OCI-LY7 (cell line): ENCODE measurements at regions not wholly inside any gene's neighbourhood (a gene's known extent, or its start where the extent isn't known, plus 50 kb on each side); places are given as distances from the start of the nearest gene placed in this dataset.

Experiments
- BruUV-seq: library from RNA; stranded (reverse); fragments of 400-500 nt; replicated peaks from 2 replicates; lab custom pipeline; 2021; lab: Mats Ljungman, UMichigan
- CTCF ChIA-PET: fragments of 300-600 bp; sonication (Branson Sonifier 250); formaldehyde crosslinking; loops from one replicate; lab custom pipeline; 2022; ENCODE audit warnings: antibody characterized with exemption; ENCODE audit not compliant: unreplicated experiment; lab: Charles Lee
- POLR2A ChIA-PET: fragments of 300-600 bp; sonication (Branson Sonifier 250); formaldehyde crosslinking; loops from one replicate; lab custom pipeline; 2022; ENCODE audit warnings: antibody characterized with exemption; lab: Charles Lee
- DNase-seq: peaks from one replicate; pipeline ENCODE4 v3.0.0-alpha.2; 2015; ENCODE audit warnings: low spot score
- H2AFZ ChIP-seq: fragments of 200-600 bp; sonication (generic), shearing (Covaris generic); 2 replicates; pipeline ENCODE4 v1.6.1; 2014; ENCODE audit warnings: mild to moderate bottlenecking, antibody characterized with exemption, low read length, moderate library complexity
- H3K27ac ChIP-seq: fragments of 200-600 bp; sonication (generic); 2 replicates; pipeline ENCODE4 v1.5.1; 2014; ENCODE audit warnings: mixed run types, low read depth, mild to moderate bottlenecking, moderate library complexity, low read length, inconsistent platforms; ENCODE audit not compliant: poor library complexity, severe bottlenecking
- H3K36me3 ChIP-seq: fragments of 200-600 bp; sonication (generic); 2 replicates; pipeline ENCODE4 v1.6.1; 2014; ENCODE audit warnings: mild to moderate bottlenecking, antibody characterized with exemption, low read length, moderate library complexity, mixed read lengths; ENCODE audit not compliant: insufficient read depth
- H3K4me1 ChIP-seq: fragments of 200-600 bp; sonication (generic); 2 replicates; pipeline ENCODE4 v1.5.1; 2014; ENCODE audit warnings: mild to moderate bottlenecking, low read length; ENCODE audit not compliant: insufficient read depth, poor library complexity, severe bottlenecking
- H3K4me2 ChIP-seq: fragments of 200-600 bp; sonication (generic); 2 replicates; pipeline ENCODE4 v1.6.1; 2014; ENCODE audit warnings: mild to moderate bottlenecking, low read length
- H3K4me3 ChIP-seq: fragments of 200-600 bp; sonication (generic); 2 replicates; pipeline ENCODE4 v1.5.1; 2014; ENCODE audit warnings: mild to moderate bottlenecking, low read depth, low read length; ENCODE audit not compliant: poor library complexity, severe bottlenecking
- H3K79me2 ChIP-seq: fragments of 200-600 bp; sonication (generic); 2 replicates; pipeline ENCODE4 v1.6.1; 2016; ENCODE audit warnings: low read depth, mild to moderate bottlenecking, low read length, moderate library complexity, mixed read lengths; ENCODE audit not compliant: insufficient read depth
- H3K9me2 ChIP-seq: fragments of 200-600 bp; sonication (generic); 2 replicates; pipeline ENCODE4 v1.6.1; 2016; ENCODE audit warnings: mild to moderate bottlenecking, low read length, mixed read lengths; ENCODE audit not compliant: insufficient read depth
- H3K9me3 ChIP-seq: fragments of 200-600 bp; sonication (generic); 2 replicates; pipeline ENCODE4 v1.6.1; 2014; ENCODE audit warnings: mild to moderate bottlenecking, mixed run types, low read length, mixed read lengths
- H4K20me1 ChIP-seq: fragments of 200-600 bp; sonication (generic); 2 replicates; pipeline ENCODE4 v1.6.1; 2014; ENCODE audit warnings: mild to moderate bottlenecking, antibody characterized with exemption, low read length, moderate library complexity, mixed read lengths; ENCODE audit not compliant: insufficient read depth
- EZH2phosphoT487 ChIP-seq: fragments of 200-600 bp; sonication (generic); IDR thresholded peaks from 2 replicates; pipeline ENCODE4 v1.6.1; 2018; ENCODE audit warnings: low read depth, borderline replicate concordance, mild to moderate bottlenecking, mixed run types, antibody characterized with exemption, low read length, moderate library complexity, mixed read lengths
- intact Hi-C: fragments of 100-400 bp; cut with micrococcal nuclease; formaldehyde crosslinking; loops from one replicate; pipeline ENCODE4 v1.10.0; 2022; ENCODE audit not compliant: unreplicated experiment
- TF ChIP-seq, protein P1 (sequence below): fragments of 200-600 bp; sonication (generic); conservative IDR thresholded peaks from 2 replicates; pipeline ENCODE4 v1.5.1; 2014; ENCODE audit warnings: mild to moderate bottlenecking, antibody characterized with exemption, low read length, moderate library complexity, mixed read lengths

GRCh38 chr4:59200992-59201391, 1999.1 kb upstream of the ADGRL3 start:
- H3K79me2 ChIP-seq = no peaks in the 10 kb centered on the region
- no peaks in the 10 kb centered on the region for H3K9me2 ChIP-seq
- no peaks in the 10 kb centered on the region for H4K20me1 ChIP-seq
- H3K27ac ChIP-seq = no peak overlapping the region
- POLR2A ChIA-PET = no interaction called here
- no peaks in the 10 kb centered on the region for H3K9me3 ChIP-seq
- no peak overlapping the region for H2AFZ ChIP-seq
- no peak overlapping the region for H3K4me2 ChIP-seq
- no peaks in the 10 kb centered on the region for H3K36me3 ChIP-seq
- BruUV-seq = no TSS peak
- H3K4me3 ChIP-seq = no peak overlapping the region
- intact Hi-C loops = no loop called here
- no peak for TF ChIP-seq EZH2phosphoT487
- TF ChIP-seq, protein P1, sequence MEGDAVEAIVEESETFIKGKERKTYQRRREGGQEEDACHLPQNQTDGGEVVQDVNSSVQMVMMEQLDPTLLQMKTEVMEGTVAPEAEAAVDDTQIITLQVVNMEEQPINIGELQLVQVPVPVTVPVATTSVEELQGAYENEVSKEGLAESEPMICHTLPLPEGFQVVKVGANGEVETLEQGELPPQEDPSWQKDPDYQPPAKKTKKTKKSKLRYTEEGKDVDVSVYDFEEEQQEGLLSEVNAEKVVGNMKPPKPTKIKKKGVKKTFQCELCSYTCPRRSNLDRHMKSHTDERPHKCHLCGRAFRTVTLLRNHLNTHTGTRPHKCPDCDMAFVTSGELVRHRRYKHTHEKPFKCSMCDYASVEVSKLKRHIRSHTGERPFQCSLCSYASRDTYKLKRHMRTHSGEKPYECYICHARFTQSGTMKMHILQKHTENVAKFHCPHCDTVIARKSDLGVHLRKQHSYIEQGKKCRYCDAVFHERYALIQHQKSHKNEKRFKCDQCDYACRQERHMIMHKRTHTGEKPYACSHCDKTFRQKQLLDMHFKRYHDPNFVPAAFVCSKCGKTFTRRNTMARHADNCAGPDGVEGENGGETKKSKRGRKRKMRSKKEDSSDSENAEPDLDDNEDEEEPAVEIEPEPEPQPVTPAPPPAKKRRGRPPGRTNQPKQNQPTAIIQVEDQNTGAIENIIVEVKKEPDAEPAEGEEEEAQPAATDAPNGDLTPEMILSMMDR = no peak
- no peaks in the 10 kb centered on the region for H3K4me1 ChIP-seq
- CTCF ChIA-PET = no interaction called here
- no peak for DNase-seq

- Histone ChIP-seq H3K36me3 (no peaks in the 10 kb centered on the region), H3K4me2 (no peak overlapping the region), H3K9me3 (no peaks in the 10 kb centered on the region), H3K4me1 (no peaks in the 10 kb centered on the region), H3K4me3 (no peak overlapping the region), H3K27ac (no peak overlapping the region), H4K20me1 (no peaks in the 10 kb centered on the region), H3K79me2 (no peaks in the 10 kb centered on the region), H3K9me2 (no peaks in the 10 kb centered on the region), H2AFZ (no peak overlapping the region)
- intact Hi-C loops = no loop called here
- DNase-seq = no peak
- POLR2A ChIA-PET = interaction anchor here (0.5 kb wide), 1 partner anchor 16 kb away, joined by 3 read pairs; no protein-coding TSS in a partner anchor
- no TSS peak for BruUV-seq
- TF ChIP-seq, protein P1 = no peak
- no peak for TF ChIP-seq EZH2phosphoT487
- CTCF ChIA-PET = no interaction called here
Measured at GRCh38 chr4:59217910-59218631, 1982.1 kb upstream of the ADGRL3 start.

GRCh38 chr4:59222221-59222620, 1977.9 kb upstream of the ADGRL3 start:
- DNase-seq = no peak
- Histone ChIP-seq H3K9me2 (no peaks in the 10 kb centered on the region), H3K4me2 (no peak overlapping the region), H3K79me2 (no peaks in the 10 kb centered on the region), H3K9me3 (no peaks in the 10 kb centered on the region), H3K4me3 (no peak overlapping the region), H3K27ac (no peak overlapping the region), H2AFZ (no peak overlapping the region), H3K36me3 (no peaks in the 10 kb centered on the region), H4K20me1 (no peaks in the 10 kb centered on the region), H3K4me1 (no peaks in the 10 kb centered on the region)
- BruUV-seq = no TSS peak
- intact Hi-C loops = no loop called here
- POLR2A ChIA-PET = interaction anchor here (0.8 to 0.9 kb wide), 2 partner anchors 22 to 64 kb away, joined by 4 read pairs; no protein-coding TSS in a partner anchor
- TF ChIP-seq EZH2phosphoT487 = no peak
- TF ChIP-seq, protein P1 = no peak
- CTCF ChIA-PET = no interaction called here
